ENCODE measurements at regions not wholly inside any gene's neighbourhood (a gene's known extent, or its start where the extent isn't known, plus 50 kb on each side); places are given as distances from the start of the nearest gene placed in this dataset.

DNA sequence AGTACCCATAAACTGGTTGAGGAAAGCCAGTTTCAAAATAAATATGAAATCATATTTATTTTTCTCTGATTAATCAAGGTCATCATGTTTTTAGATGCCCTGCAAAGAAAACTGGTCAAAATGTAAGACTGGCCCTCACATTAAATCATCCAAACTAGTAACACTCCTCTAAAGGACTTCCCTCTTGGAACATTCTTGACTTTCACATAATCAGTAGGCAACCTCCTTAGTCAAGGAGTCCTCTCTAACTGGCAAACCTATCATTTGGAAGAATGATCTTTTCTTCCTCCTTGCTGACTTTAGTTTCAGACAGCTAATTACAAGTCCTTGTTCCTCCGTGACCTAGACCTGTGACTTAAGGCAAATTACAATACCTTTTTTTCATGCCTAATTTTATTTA is 82.5 kb upstream of the DCBLD2 start:
- DNase-seq (ENCODE audit: unreplicated experiment): no peak
- H3K4me3 Mint-ChIP-seq (ENCODE audit: unreplicated experiment): no peak overlapping the region
- intact Hi-C loops (cut with micrococcal nuclease): no loop called here
- H3K36me3 Mint-ChIP-seq (ENCODE audit: insufficient read depth, unreplicated experiment): no peaks in the 10 kb centered on the region
- no peak overlapping the region for H3K27ac Mint-ChIP-seq (ENCODE audit: low read depth, unreplicated experiment)
- CTCF ChIA-PET: interaction anchor here (2.2 to 3.5 kb wide), 3 partner anchors 10 to 167 kb away, joined by 8 to 19 read pairs (median 15); no protein-coding TSS in a partner anchor
- POLR2A ChIA-PET: interaction anchor here (0.7 to 3.4 kb wide), 4 partner anchors 30 to 85 kb away, joined by 3 to 25 read pairs (median 14); partner anchors contain the start of gene DCBLD2
- no peaks in the 10 kb centered on the region for H3K27me3 Mint-ChIP-seq (ENCODE audit: insufficient read depth, unreplicated experiment)
- peaks cover 18% of the 10 kb centered on the region for H3K4me1 Mint-ChIP-seq (ENCODE audit: insufficient read depth, unreplicated experiment)
- TF ChIP-seq, protein P1, sequence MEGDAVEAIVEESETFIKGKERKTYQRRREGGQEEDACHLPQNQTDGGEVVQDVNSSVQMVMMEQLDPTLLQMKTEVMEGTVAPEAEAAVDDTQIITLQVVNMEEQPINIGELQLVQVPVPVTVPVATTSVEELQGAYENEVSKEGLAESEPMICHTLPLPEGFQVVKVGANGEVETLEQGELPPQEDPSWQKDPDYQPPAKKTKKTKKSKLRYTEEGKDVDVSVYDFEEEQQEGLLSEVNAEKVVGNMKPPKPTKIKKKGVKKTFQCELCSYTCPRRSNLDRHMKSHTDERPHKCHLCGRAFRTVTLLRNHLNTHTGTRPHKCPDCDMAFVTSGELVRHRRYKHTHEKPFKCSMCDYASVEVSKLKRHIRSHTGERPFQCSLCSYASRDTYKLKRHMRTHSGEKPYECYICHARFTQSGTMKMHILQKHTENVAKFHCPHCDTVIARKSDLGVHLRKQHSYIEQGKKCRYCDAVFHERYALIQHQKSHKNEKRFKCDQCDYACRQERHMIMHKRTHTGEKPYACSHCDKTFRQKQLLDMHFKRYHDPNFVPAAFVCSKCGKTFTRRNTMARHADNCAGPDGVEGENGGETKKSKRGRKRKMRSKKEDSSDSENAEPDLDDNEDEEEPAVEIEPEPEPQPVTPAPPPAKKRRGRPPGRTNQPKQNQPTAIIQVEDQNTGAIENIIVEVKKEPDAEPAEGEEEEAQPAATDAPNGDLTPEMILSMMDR (IDR thresholded peaks at IDR 0.05; ENCODE audit: unreplicated experiment): no peak
- BruUV-seq (replicated peaks): no TSS peak
- H3K9me3 Mint-ChIP-seq (ENCODE audit: unreplicated experiment): no peaks in the 10 kb centered on the region

DNA sequence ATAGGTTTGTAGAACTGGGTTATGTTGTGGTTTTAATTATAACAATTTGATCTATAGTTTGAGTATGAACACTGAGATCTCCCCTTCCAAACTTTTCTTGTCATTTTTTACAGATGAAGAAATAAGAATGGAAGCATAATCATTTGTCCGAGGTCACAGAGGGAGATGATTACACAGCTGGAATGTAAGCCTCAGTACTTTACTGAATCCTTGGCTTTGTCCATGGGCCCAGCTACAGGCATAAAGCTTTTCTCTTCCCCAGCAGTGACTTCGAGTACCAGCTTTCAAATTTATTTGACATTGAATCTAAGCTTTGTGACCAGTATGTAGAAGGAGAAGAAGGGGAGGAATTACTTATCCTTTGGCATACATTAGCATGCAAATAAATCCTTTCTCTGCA is 80.9 kb upstream of the DCBLD2 start:
- CTCF ChIA-PET: interaction anchor here (1.1 to 3.5 kb wide), 4 partner anchors 11 to 169 kb away, joined by 3 to 19 read pairs (median 10); no protein-coding TSS in a partner anchor
- POLR2A ChIA-PET: interaction anchor here (0.7 to 3.2 kb wide), 5 partner anchors 11 to 165 kb away, joined by 3 to 24 read pairs (median 6); partner anchors contain the start of gene DCBLD2
- Mint-ChIP-seq H3K4me3 (ENCODE audit: unreplicated experiment) (no peak overlapping the region), H3K9me3 (ENCODE audit: unreplicated experiment) (no peaks in the 10 kb centered on the region), H3K27me3 (ENCODE audit: insufficient read depth, unreplicated experiment) (no peaks in the 10 kb centered on the region), H3K4me1 (ENCODE audit: insufficient read depth, unreplicated experiment) (peaks cover 26% of the 10 kb centered on the region), H3K36me3 (ENCODE audit: insufficient read depth, unreplicated experiment) (no peaks in the 10 kb centered on the region), H3K27ac (ENCODE audit: low read depth, unreplicated experiment) (no peak overlapping the region)
- no peak for DNase-seq (ENCODE audit: unreplicated experiment)
- BruUV-seq (replicated peaks): no TSS peak
- intact Hi-C loops (cut with micrococcal nuclease): no loop called here
- TF ChIP-seq, protein P1 (IDR thresholded peaks at IDR 0.05; ENCODE audit: unreplicated experiment): no peak

DNA sequence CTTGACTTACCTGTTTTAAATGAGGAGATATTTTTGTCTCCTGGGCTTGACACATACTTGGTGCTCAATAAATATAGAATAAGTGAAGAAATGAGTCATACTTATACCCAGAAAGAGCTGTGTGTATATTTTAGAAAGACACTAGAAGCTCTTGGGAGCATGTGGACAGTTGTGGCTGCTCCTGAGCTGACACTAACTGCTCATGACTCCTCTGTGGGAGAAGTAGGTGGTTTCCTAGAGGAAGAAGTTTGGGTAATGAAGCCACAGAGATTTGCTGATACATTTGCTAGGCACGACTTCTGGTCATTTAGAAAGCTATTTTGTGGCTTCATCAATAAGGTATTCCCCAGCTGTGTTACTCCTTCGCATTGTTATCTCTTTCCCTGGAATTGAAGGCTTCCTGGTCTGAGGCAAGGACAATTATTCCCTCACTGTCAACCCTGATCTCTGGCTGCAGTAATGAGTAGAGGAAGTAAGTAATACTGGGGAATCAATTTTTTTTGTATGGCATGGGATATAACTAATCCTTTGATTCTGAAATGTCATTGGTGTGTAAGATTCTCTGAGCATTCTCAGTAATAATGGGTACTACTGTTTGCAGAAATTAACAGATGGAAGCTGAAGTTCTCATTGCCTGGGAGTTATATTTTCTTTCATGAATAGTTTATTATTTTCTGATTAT is 79.6 kb upstream of the DCBLD2 start:
- Mint-ChIP-seq H3K27ac (ENCODE audit: low read depth, unreplicated experiment) (no peak overlapping the region), H3K36me3 (ENCODE audit: insufficient read depth, unreplicated experiment) (no peaks in the 10 kb centered on the region), H3K27me3 (ENCODE audit: insufficient read depth, unreplicated experiment) (no peaks in the 10 kb centered on the region), H3K4me1 (ENCODE audit: insufficient read depth, unreplicated experiment) (peaks cover 23% of the 10 kb centered on the region), H3K9me3 (ENCODE audit: unreplicated experiment) (no peaks in the 10 kb centered on the region), H3K4me3 (ENCODE audit: unreplicated experiment) (no peak overlapping the region)
- TF ChIP-seq, protein P1 (IDR thresholded peaks at IDR 0.05; ENCODE audit: unreplicated experiment): no peak
- BruUV-seq (replicated peaks): TSS peak; percentile 50
- CTCF ChIA-PET: interaction anchor here (1.0 to 3.5 kb wide), 2 partner anchors 13 to 164 kb away, joined by 3 to 15 read pairs; no protein-coding TSS in a partner anchor
- DNase-seq (ENCODE audit: unreplicated experiment): no peak
- intact Hi-C loops (cut with micrococcal nuclease): no loop called here
- POLR2A ChIA-PET: interaction anchor here (0.5 to 3.2 kb wide), 4 partner anchors 9 to 164 kb away, joined by 3 to 24 read pairs (median 5); partner anchors contain the start of gene DCBLD2

DNA sequence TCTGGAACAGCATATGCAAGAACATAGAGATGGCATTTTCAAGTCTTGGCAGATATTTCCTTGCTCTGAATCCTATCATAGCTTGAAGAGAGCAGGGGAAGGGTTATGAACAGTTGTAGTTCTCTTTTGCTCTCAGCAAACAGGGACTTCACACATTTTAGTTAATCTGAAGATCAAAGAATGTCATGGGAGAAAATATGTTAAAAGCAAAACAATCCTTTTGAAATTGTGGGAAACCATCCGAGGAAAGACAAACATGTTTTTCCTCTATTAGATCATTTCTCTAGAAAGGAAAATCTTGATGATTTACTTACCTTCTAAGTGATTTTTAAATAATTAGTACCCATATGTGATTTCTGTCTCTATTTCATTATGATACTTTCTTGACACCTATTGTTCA is 77.8 kb upstream of the DCBLD2 start:
- no peaks in the 10 kb centered on the region for H3K27me3 Mint-ChIP-seq (ENCODE audit: insufficient read depth, unreplicated experiment)
- intact Hi-C loops (cut with micrococcal nuclease): no loop called here
- no TSS peak for BruUV-seq (replicated peaks)
- TF ChIP-seq, protein P1 (IDR thresholded peaks at IDR 0.05; ENCODE audit: unreplicated experiment): no peak
- ChIA-PET POLR2A (interaction anchor here (0.7 to 1.6 kb wide), 2 partner anchors 79 to 124 kb away, joined by 3 to 4 read pairs; no protein-coding TSS in a partner anchor), CTCF (no interaction called here)
- no peaks in the 10 kb centered on the region for H3K9me3 Mint-ChIP-seq (ENCODE audit: unreplicated experiment)
- no peaks in the 10 kb centered on the region for H3K36me3 Mint-ChIP-seq (ENCODE audit: insufficient read depth, unreplicated experiment)
- H3K27ac Mint-ChIP-seq (ENCODE audit: low read depth, unreplicated experiment): no peak overlapping the region
- peaks cover 12% of the 10 kb centered on the region for H3K4me1 Mint-ChIP-seq (ENCODE audit: insufficient read depth, unreplicated experiment)
- DNase-seq (ENCODE audit: unreplicated experiment): no peak
- H3K4me3 Mint-ChIP-seq (ENCODE audit: unreplicated experiment): no peak overlapping the region

Data from MCF 10A (cell line).